H1 (cell line): ENCODE measurements at regions not wholly inside any gene's neighbourhood (a gene's known extent, or its start where the extent isn't known, plus 50 kb on each side); places are given as distances from the start of the nearest gene placed in this dataset.

Experiments used
- EZH2 ChIP-seq: fragments of 200-600 bp; sonication (generic); IDR thresholded peaks from 2 replicates; pipeline ENCODE4 v1.7.1; 2012; ENCODE audit warnings: low read depth, mild to moderate bottlenecking, moderate library complexity, low read length, inconsistent platforms; ENCODE audit not compliant: severe bottlenecking
- POLR2A ChIP-seq, 2 experiments: IDR thresholded peaks; 1 replicate in 1 of 2; 2 replicates in 1 of 2; pipeline ENCODE4 v1.6.1; 2011; ENCODE audit warnings: low read depth in 2 of 2, low read length in 2 of 2, mild to moderate bottlenecking in 2 of 2; ENCODE audit errors: control extremely low read depth in 1 of 2
- TF ChIP-seq, protein P1 (sequence below): IDR thresholded peaks from 2 replicates; pipeline ENCODE4 v1.6.1; 2011; ENCODE audit warnings: low read length, improper control_type of control experiment

DNA sequence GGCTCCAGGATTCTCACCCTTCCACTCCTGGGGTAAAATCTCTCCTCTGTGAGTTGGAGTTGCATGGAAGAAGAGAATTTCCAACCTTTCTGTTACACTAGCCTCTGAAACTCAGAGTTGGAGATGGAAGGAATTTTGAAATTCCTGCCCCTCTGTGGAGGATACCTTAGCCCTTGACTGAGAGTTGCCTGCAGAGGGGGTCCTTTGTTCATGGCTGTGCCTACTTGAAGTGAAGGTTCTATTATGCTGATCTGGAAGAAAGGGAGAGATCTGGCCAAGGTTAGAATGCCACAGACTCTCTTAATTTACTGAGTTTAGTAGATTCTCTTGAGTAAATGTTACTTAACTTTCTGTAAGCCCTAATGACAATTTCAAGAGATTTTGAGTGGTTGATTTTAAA lies 626.6 kb upstream of the GYPC start:
- TF ChIP-seq, protein P1, sequence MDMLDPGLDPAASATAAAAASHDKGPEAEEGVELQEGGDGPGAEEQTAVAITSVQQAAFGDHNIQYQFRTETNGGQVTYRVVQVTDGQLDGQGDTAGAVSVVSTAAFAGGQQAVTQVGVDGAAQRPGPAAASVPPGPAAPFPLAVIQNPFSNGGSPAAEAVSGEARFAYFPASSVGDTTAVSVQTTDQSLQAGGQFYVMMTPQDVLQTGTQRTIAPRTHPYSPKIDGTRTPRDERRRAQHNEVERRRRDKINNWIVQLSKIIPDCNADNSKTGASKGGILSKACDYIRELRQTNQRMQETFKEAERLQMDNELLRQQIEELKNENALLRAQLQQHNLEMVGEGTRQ = no peak
- TF ChIP-seq EZH2 (no peak), POLR2A (IDR thresholded peaks at IDR 0.05; ENCODE audit: control extremely low read depth in 1 of 2, low read depth in 2 of 2, low read length in 2 of 2) (no peak)
